Left lobe of liver (tissue), 2 donors: ENCODE measurements at regions not wholly inside any gene's neighbourhood (a gene's known extent, or its start where the extent isn't known, plus 50 kb on each side); places are given as distances from the start of the nearest gene placed in this dataset.

ENCODE experiments used
- ATAC-seq: fragments of 200-7000 bp; cut with Tn5 transposase; one replicate; pipeline ENCODE4 v1.9.1; 2020; ENCODE audit warnings: mild to moderate bottlenecking, moderate library complexity
- DNase-seq: peaks from one replicate; pipeline ENCODE4 v3.0.0-alpha.2; 2020; ENCODE audit warnings: low spot score
- donor health status: DM: no; HTN: no; CAD: no; lungs with moderate emphysema.
- donor health status: DM: no; HTN: yes; CAD: no.

DNA sequence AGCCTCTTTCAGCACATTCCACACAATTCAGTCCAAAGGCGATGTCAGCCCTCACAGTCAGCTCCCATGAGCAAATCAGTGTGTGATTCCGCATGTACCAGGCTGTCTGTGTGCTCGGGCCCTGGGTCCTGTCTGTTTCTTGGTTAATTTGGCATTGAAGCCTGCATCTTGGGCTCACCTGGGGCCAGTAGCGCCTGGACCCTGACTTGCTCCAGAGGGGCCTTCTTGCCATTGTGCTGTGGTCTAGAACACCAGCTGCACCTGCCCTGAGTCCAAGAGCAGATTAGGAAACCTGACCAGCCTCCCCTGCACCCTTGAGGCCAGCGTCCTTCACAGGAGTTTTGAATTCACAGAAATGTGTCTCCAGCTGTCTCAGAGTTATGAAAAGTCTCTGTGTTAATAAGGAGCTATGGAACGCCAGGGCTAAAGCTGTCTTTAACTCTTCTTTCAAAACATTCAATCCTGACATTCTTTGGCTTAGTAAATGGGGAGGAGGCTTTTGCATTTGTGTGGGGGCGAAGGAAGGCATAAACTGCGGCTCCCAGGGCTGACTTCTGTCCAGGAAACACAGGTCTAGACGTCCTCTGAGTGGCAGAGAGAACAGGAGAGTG is 102.2 kb downstream of the ARF6 start:
- no peak for ATAC-seq
- DNase-seq: no peak

DNA sequence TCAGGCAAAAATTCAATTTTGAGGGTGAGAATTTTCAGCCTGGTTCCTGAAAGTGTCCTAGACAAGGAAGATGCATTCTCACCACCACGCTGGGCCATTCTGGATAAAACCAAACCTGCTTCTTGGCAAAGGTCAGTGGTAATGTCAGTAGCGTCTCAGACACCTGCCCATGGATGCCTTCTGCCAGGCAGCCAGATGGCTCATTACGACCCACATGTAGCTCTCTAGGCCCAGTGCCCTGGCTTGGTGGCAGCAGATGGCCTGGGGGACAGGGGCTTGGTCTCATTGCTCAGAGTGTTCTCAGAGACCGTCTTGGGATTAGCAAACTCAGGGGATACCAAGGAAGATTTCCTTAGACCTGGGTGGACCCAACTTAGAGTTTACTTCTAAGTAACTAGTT is 105.1 kb downstream of the ARF6 start:
- DNase-seq (no peak), ATAC-seq (no peak)

DNA sequence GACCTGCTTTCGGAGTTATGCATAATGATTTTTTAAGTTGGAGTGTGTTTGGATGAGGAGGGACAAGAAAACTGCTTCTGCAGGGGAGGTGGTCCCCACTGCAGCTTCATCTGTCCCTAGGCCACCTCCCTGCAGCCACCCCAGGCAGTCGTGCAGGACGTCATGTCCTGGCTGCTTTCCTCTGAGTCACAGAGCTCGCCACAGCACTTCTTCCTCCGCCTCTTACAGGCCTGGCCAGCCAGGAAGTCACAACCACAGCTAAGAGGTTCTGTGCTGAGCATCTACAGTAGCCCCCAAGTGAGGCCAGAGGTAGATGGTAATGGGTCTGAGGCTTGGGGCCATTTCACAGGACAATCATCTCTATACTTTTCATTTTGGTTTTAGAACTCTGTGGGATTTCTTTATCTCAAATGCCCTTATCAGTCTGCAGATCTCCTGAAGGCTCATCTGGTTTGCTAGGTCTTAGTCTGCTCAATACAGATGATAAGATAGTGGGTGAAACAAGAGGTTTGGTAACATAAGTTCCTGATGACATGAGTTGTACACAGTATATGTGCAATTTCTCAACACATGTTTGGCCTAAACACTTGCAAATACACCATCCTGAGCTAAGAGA is 106.4 kb downstream of the ARF6 start:
- ATAC-seq (no peak), DNase-seq (peak; percentile 56)

DNA sequence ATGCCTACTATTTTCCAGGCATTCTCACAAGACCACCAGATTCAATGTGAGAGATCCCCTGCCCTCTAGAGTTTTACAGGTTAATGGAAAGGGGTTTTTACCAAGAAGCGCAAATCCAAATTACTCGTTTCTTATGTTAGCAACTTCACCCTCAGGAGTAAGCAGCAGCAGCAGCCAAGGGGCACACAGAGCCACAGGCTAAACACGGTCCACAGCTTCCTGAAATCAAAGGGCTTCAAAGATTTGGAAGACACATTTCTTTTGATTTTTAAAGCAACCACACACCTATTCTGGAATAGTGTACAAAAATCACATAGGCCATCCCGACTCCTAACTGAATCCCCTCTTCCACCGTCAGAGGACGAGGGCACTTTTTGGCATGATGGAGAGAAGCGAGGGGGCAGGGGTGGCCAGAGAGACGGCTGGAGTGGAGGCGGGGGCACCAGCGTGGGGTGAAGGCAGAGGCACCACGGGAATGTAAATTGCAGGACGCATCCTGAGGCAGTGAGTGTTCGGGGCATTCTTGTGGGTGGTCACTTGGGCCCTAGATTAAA is 107.0 kb downstream of the ARF6 start:
- ATAC-seq (no peak), DNase-seq (no peak)

DNA sequence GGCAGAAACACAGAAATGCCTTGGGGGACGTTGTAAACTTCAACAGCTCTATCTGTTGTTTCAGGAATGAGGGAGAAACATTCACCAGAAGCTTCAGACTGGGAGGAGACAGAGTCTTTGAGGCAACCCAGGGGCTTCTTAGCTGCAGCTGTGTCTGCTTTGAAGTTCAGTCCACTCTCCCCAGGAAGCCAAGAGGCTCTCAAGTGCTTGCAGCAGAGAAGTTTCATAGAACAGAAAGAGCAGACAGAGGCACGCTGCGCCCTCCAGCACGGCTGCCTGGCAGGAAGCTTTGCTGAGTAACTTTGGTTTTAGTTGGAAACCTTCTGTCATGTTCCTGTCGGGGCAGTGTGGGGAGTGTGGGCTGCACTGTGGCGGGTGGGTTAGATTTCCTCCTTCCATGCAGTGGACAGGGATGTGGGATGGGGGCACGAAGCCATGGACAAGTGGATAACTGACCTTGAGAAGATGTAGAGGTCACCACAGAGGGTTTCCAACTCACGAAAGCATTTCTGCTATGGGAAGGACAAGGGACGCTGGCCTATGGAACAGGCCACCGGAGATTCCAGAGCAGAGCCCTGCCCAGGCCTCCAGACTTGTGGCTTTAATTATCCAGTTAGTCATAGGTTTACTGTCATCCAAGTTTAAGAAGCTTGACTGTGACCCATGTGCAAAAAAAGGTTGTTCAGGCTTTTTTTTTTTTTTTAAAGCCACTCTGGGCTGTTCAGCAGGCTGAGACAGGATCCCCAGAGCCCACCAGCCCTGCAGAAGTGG is 107.7 kb downstream of the ARF6 start:
- DNase-seq (peak; percentile 57), ATAC-seq (peak; percentile 19)

DNA sequence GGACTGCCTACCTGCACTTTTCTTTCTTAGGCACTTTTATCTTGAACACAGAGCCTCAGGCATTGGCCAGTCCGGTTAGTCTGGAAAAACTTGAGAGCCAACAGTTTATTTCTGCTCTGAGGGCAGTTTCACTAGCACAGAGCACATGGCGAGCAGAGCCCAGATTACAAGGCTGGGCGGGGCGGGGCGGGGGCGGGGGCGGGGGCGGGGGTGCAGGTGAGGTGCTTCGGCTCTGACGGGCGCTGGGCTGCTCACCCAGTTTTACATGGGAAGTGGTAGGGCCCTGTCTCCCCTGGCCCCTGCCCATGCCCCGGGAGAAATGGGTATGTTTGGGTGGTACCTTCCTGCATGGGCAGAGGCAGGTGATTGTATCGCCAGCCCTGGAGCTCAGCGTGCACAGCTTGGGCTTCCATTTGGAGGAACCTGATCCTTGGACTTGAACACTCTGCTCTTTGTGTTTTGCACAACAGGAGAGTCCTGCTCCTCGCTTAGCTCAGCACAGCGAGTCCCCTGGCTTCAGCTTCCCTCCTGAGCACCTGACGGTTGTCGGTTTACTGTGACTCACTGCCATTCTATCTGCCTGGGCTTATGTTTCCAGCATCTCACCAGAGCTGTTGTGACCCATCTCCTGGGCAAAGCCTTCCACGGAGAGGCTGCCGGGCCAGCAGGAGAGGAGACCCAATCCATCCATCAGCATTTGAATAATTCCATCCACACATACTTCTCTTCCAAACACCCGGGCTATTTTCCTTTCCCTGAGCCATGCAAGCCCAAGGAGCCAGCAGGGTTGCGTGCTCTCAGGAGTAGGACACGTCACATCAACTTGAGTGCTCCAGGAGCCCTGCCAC is 108.5 kb downstream of the ARF6 start:
- ATAC-seq: peak; percentile 64
- DNase-seq: peak; percentile 85

DNA sequence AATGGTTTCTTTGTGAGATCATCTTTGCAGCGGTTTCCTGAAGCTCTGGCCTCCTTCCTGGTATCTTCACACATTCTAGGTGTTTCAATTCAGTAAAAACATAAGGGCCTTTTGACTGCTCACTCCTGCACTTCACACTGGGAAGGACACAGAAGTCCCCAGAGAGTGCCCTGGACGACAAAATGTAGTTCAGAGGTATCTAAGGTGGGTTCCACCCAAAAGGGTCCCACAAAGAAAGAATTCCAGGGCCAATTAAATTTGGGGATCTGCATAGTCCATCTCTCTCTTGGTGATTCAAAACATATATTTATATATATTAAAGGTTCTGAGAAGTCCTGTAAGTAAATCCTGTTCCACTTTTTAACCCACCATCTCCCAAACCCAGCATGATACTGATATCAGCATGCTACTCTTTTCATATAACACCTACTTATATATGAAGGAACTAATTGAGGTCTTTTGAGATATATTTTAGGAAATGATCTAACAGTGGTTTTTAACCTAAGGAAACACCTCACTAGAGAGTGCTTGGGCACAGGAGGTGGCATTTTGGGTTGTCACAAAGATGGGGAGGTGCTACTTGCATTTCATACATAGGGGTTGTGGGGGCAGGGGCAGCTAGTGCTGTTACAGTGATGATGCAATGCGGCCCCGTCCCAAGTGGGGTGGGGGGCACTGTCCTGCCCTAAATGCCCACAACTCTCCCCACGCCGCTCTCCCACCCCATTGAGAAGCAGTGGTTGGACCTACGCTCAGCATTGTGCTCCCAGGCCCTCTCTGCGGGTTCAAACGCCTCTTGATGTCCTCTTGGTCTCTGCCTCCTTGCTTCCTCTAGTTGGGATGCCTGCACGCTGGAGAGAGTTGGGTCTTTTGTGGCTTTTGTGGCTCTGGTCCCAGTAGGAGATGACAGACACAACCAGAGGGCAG is 109.4 kb downstream of the ARF6 start:
- ATAC-seq (no peak), DNase-seq (peak; percentile 51)

DNA sequence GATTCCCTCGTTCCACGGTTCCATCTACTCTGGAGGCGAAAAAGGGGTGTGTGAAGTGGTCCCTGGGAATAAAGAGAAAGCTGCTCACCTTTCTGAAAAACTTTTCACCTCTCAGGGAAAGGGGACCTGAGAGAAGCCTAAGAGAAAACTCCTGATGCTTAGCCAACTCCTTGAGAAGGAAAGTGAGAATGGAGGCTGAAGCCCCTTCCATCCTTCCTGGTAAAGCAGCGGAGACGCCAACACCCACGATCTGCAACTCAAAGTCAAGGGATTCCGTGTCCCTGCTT is 110.0 kb downstream of the ARF6 start:
- ATAC-seq (no peak), DNase-seq (no peak)

DNA sequence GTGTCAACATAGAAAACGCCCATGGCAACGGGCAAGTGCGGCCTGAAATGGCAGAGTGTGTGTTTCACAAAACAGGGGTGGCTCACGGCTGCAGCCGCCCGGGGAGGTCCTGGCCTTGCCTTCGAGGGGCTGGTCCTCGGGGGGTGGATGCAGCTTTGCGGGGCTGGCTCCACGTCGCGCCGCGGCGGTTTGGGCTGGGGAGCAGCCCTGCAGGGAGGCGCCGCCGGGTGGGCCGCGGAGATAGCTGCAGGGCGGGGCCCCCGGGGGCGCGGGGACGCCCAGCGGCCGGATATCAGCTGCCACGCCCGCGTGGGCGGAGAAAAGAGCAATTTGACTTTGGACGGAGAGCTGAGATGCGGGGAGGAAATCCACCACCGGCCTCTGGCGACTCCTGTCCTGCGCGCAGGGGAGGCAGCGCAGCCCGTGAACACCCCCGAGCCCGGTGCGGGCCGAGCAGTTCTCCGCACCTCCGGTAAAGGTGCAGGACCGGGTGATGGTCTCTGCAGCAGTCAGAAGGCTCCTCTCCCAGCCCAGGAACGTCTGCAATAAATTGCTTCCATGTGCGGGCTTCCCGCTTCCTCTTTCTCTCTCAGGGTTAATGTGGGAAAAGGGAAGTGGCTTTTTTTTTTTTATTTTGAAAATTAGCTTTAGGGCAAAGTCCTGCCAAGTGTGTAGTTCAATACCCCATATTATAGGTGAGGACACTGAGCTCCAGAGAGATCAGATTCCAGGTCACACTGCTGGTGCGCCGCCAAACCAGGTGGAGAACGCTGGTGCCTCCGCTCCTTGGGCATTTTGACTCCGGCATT is 110.5 kb downstream of the ARF6 start:
- peak; percentile 78 for ATAC-seq

DNA sequence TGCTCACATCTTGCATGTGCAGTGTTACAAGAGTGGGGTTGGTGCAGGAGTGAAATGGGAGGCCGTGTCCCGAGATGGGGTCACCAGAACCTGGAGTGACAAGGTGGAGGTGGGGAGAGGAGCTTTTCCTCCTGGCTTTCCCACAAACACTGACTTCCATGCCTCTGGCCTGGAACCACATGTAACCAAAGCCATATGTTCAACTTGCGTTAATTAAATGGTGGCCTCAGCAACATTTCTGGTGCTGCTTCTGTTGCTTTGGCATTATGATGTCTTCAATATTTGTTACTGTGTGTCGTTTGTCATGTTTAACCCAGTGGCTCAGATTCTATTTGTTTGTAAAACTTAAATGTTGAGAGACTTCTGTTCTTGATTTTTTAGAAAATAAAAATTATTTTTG is 110.2 kb downstream of the VCPKMT start:
- ATAC-seq (no peak), DNase-seq (no peak)

More for the DNA sequence above, 110.5 kb downstream of the ARF6 start:
- peak; percentile 94 for DNase-seq

DNA sequence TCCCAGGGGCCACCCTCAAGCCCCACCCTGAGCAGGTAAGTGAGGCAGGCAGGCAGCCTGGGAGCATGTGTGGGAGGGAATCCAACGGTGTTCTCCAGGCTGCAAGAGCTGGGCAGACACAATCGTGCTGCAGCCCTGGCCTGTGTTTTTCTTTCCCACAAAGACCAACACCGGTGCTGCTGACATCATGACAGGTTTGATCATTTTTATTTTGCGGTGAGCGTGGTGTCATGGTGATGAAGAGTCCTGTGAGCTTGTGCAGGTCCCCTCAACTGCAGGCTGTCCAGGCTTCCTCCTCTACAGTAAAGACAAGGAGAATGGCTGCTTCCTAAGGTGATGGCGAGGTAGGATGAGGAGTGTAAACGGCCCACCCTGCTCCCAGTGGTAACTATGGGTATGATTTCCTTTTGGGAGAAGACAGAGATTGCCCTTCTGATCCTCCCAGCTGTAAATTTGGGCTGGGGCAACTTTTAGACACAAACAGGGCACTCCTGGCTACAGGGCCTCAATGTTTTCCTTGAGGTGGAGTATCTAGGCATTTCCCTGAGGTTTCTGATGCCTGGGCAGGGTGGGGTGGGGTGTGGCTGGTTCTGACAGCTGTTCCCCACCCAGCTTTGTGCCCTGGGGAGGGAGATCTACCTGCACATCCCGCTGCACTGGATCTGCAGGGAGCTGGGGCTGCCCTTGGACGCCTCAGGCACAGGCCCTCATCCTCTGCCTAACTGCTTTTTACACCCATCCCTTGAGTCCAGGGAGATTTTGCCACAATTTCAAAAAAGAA is 109.1 kb downstream of the VCPKMT start:
- ATAC-seq (no peak), DNase-seq (no peak)

DNA sequence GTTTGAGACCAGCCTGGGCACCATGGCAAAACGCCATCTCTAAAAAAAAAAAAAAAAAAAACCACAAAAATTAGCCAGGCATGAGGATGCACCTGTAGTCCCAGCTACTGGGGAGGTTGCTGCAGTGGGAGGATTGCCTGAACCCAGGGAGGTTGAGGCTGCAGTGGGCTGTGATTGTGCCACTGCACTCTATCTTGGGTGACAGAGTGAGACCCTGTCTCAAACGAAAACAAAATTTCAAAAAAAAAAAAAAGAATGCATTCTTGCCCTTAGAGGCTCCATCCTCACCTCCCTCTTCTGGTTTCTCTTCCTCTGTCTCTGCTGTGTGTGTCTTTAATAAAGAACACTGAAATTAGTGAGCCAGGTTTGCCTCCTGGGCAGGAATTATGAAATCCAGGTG is 107.8 kb downstream of the VCPKMT start:
- peak; percentile 25 for ATAC-seq
- no peak for DNase-seq

DNA sequence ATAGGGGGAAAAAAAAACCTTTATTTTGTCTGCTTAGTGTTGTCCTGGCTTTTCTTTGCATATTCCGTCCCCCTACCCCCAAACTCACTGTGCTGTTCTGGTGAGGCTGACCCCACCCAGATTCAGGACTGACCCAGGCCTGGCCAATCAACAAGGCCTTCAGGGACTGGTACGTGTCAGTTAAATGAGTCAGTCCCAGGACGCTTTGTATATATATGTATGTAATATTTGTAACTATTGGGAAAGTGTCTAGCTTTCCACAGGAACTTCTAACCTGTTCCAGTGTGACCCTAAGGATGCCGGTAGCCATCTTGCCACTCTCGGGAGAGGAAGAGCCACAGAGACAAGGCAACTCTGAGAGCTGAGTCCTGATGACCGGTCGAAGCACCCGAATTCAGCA is 107.4 kb downstream of the VCPKMT start:
- ATAC-seq (no peak), DNase-seq (no peak)

DNA sequence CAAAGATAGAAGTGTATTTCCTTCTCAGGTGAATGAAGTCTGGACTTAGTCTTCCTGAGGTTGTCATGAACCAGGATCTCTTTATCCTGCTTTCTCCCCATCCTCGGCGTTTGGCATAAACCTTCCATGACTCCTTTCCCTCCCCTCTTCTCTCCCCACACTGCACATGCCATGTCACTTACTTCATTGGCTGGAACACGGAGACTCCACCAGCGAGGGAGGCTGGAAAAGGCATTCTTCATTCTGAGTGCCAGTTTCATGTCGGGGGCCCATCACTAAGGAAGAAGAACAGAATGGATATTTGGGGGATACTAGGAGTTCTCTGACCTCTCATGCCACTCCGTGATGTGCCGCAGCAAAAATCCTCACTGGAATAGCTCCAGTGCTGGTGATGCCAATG is 105.6 kb downstream of the VCPKMT start:
- no peak for DNase-seq
- no peak for ATAC-seq

DNA sequence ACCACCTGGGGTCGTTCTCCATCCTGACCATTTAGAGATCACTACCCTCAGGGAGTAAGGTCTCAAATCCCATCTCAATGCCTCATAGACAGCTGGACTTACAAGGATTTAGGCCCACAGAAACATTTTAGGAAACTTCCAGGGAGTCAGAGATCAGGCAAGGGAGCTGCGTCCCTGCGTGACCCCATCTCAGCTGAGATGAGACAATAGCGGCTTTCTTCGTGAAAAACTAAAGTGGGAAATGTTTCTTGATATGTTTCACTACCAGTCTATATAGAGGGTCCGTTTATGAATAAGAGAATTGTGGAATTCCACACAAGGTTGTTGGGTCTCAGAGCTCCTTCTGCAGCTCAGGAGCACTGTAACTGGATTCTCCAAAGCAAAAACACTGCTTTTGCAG is 105.1 kb downstream of the VCPKMT start:
- DNase-seq: no peak
- no peak for ATAC-seq

DNA sequence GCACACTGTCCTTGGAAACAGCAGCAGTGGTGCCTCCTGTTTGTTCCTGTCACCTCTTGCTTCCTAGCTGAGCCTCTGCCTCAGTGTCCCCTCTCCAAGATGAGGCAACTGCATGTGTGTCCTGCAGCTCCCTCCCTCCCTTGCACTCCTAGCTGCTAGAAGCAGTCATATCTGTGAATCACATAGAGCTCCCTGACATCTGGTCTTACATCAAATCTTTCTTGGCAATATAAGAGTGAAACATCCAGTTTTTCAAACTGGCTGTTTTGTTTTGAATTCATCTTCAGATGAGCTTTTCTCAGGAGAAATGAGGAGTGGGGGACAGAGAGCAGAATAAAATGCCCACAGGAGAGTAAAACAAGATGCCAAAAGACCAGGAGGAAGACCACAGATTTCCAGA is 103.7 kb downstream of the VCPKMT start:
- ATAC-seq: no peak
- no peak for DNase-seq

DNA sequence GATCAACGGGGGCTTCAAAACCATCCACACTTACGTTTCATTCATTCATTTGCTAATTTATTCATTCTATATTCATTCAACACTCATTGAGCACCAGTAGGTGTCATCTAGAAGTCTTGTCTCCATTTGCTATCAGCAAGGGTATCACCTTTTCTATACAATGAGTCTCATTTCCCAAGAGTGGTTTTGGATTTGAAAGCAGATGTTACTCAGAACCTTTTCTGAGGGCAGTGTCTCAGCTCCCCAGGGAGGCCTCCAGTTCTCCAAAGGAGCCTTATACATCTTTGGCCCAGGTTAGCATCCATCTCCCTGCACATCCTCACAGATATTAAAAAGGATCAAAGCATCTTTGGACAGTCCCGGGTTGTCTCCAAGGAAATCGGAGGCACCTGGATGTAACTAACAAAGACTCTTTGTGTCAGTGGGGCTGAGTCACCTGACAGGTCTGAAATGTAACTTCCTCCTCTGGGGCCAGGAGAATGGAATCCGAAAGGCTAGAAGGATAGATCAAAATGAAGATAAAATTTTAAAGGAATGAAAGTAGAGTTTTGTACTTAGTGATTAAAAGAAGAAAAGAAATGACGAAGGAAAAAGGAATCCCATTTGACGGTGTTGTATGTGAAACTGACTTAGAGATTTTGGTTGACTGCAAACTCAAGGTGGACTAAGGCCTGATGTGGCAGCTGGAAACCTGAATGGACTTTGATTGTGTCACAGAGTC is 103.0 kb downstream of the VCPKMT start:
- ATAC-seq: no peak
- no peak for DNase-seq

DNA sequence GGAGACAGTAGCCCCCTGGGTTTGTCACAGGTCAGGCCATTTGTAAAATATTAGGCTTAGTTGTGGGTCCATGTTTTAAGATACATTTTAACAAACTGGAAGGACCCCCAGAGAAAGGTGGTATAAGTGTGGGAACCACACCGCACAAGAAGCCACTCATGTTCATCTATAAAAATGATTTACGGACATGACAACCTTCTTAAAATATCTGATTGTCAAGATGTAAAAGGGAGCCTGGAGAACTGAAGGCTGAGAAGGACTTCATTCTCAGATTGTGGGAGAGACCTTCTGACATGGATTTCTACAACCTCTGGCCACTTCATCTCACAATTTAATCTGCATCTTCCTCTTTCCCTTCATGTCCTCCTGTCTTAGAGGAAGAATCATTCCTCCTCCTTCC is 102.4 kb downstream of the VCPKMT start:
- no peak for ATAC-seq
- no peak for DNase-seq
